ENCODE measurements at regions not wholly inside any gene's neighbourhood (a gene's known extent, or its start where the extent isn't known, plus 50 kb on each side); places are given as distances from the start of the nearest gene placed in this dataset.

DNA sequence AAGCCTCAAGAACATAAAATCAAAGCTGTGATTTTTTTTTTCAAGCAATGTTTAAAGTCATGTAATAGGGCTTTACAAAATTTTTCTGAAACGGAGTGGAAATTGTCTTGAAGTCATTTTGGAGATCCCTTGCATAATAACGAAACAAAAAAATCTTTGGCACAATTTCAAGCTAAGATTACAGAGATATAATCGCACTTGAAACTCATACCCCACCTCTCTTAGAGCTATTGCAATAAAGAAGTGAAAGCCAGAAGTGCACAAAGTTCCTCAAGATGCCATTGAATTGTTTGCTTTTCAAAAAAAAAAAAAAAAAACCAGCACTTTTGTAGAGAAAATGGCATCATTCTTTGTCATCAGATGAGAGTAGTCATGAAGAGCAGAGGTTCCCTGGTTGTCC is 152.3 kb downstream of the PAX3 start:
- no peak for TF ChIP-seq CTCF (IDR thresholded peaks at IDR 0.05; ENCODE audit: insufficient read depth, low read length)
- DNase-seq (ENCODE audit: low read depth), result no peak
- H3K4me3 ChIP-seq (ENCODE audit: low read depth, low read length), result no peak overlapping the region

DNA sequence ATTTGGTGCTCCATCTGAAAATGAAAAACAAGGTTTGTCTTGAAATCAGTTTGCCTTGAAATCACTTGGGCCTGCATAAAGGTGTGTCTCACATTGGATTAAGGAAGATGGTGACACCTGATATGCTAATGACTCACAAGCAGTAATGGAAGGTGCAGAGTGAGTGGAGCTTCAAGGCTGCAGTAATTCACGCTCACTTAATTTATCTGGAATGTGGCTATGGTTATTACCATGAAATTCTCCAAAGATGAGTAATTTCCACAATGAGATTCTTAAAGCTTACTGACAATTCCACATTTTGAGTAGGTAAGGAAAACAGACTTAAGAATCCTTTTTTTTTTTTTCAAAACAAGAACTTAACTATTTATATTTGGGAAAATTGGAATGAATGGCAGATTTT is 156.8 kb downstream of the PAX3 start:
- no peak overlapping the region for H3K4me3 ChIP-seq (ENCODE audit: low read depth, low read length)
- no peak for DNase-seq (ENCODE audit: low read depth)
- TF ChIP-seq CTCF (IDR thresholded peaks at IDR 0.05; ENCODE audit: insufficient read depth, low read length), result no peak

GRCh38 chr2:222136106-222136630 is 162.6 kb downstream of the PAX3 start:
- DNase-seq (ENCODE audit: low read depth), result no peak
- H3K4me3 ChIP-seq (ENCODE audit: low read depth, low read length), result no peak overlapping the region
- TF ChIP-seq CTCF (IDR thresholded peaks at IDR 0.05; ENCODE audit: insufficient read depth, low read length), result no peak

DNA sequence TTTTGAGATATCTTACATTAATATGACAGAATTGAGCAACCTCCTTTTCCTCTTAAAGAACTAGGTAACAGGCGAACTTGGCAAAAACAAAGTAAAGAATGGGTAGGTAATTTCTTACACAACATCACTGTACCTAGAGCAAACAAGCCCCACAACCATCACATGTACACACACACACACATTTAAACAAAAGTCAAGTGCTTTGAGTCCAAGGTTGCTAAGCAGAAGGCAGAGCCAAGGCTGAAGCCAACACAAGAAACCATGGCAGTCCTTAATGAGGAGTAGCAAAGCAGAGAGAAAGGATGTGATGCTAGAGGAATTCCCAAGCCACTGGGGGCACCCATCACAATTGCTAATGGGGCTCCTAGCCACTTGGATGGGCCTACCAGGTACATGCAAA is 164.1 kb downstream of the PAX3 start:
- no peak for TF ChIP-seq CTCF (IDR thresholded peaks at IDR 0.05; ENCODE audit: insufficient read depth, low read length)
- DNase-seq (ENCODE audit: low read depth), result no peak
- H3K4me3 ChIP-seq (ENCODE audit: low read depth, low read length), result no peak overlapping the region

DNA sequence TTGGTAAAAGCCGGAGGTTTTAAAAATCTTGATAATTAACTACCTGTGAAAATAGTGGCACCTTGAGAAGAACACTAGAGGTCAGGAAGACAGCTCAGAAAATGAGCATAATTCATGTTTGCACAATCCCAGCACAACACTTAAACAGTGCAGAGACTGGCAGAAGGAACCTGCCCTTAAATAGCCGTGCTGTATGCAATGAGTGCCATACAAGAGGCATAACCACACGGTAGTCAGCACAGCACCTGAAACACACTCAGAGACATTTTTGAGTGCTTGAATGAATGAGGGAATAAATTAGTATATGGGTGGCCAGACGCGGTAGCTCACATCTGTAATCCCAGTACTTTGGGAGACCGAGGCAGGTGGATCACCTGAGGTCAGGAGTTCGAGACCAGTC is 164.9 kb downstream of the PAX3 start:
- H3K4me3 ChIP-seq (ENCODE audit: low read depth, low read length), result no peak overlapping the region
- no peak for TF ChIP-seq CTCF (IDR thresholded peaks at IDR 0.05; ENCODE audit: insufficient read depth, low read length)
- DNase-seq (ENCODE audit: low read depth), result no peak

GRCh38 chr2:222130855-222131254 is 167.9 kb downstream of the PAX3 start:
- no peak for TF ChIP-seq CTCF (IDR thresholded peaks at IDR 0.05; ENCODE audit: insufficient read depth, low read length)
- DNase-seq (ENCODE audit: low read depth), result no peak
- H3K4me3 ChIP-seq (ENCODE audit: low read depth, low read length), result no peak overlapping the region

GRCh38 chr2:222127660-222128059 is 171.1 kb downstream of the PAX3 start:
- TF ChIP-seq CTCF (IDR thresholded peaks at IDR 0.05; ENCODE audit: insufficient read depth, low read length), result no peak
- H3K4me3 ChIP-seq (ENCODE audit: low read depth, low read length), result no peak overlapping the region
- DNase-seq (ENCODE audit: low read depth), result no peak

Data from fibroblast of the aortic adventitia (primary cell).